Endothelial cell of umbilical vein (primary cell): ENCODE measurements at regions not wholly inside any gene's neighbourhood (a gene's known extent, or its start where the extent isn't known, plus 50 kb on each side); places are given as distances from the start of the nearest gene placed in this dataset.

Experiments used
- BruUV-seq: library from RNA; stranded (reverse); fragments of 400-500 nt; replicated peaks from 2 replicates; lab custom pipeline; 2021; lab: Mats Ljungman, UMichigan
- CTCF ChIA-PET: fragments of 300-600, 350-600 bp; sonication (Branson Sonifier 250); formaldehyde crosslinking; loops from one replicate; lab custom pipeline; 2021; ENCODE audit warnings: antibody characterized with exemption, inconsistent platforms; lab: Charles Lee
- POLR2A ChIA-PET: fragments of 300-600, 350-600 bp; sonication (Branson Sonifier 250); formaldehyde crosslinking; loops from one replicate; lab custom pipeline; 2021; ENCODE audit warnings: antibody characterized with exemption, inconsistent platforms; lab: Charles Lee
- DNase-seq: peaks from one replicate; pipeline ENCODE4 v3.0.0-alpha.2; 2011; ENCODE audit warnings: low read depth, low spot score
- FAIRE-seq: peaks from 2 replicates; lab custom pipeline; 2011; peaks lifted over from hg19 to GRCh38; lab: Jason Lieb, UNC
- H2AFZ ChIP-seq: 2 replicates; pipeline ENCODE4 v1.6.0; 2012; ENCODE audit warnings: low read depth, low read length, control low read depth, inconsistent platforms
- H3K27ac ChIP-seq: 2 replicates; pipeline ENCODE4 v1.5.1; 2011; ENCODE audit warnings: low read depth, mild to moderate bottlenecking, control low read depth, low read length, moderate library complexity; ENCODE audit not compliant: insufficient read depth
- H3K27me3 ChIP-seq, 2 experiments: 2 replicates each; pipeline versions ENCODE4 v1.6.0 to v1.6.1; 2011; ENCODE audit warnings: low read length in 2 of 2, mixed read lengths in 1 of 2; ENCODE audit not compliant: control insufficient read depth in 2 of 2, insufficient read depth in 2 of 2
- H3K36me3 ChIP-seq, 2 experiments: 2 replicates in 1 of 2; 3 replicates in 1 of 2; pipeline ENCODE4 v1.5.1; 2011; ENCODE audit warnings: low read length in 2 of 2, mild to moderate bottlenecking in 1 of 2, moderate library complexity in 1 of 2; ENCODE audit not compliant: control insufficient read depth in 2 of 2, insufficient read depth in 2 of 2; ENCODE audit errors: extremely low read depth in 1 of 2
- H3K4me1 ChIP-seq: 3 replicates; pipeline ENCODE4 v1.5.1; 2011; ENCODE audit warnings: mild to moderate bottlenecking, low read length; ENCODE audit not compliant: control insufficient read depth, insufficient read depth; ENCODE audit errors: extremely low read depth
- H3K4me2 ChIP-seq: 2 replicates; pipeline ENCODE4 v1.6.1; 2011; ENCODE audit warnings: low read length, control low read depth, mixed read lengths; ENCODE audit not compliant: insufficient read depth
- H3K4me3 ChIP-seq, 3 experiments: fragments of 200-600 bp in 1 of 3; sonication (generic), shearing (Covaris generic) in 1 of 3; replicated peaks in 1 of 3; 2 replicates each; pipeline ENCODE4 v1.5.1; 2011 to 2016; ENCODE audit warnings: control low read depth in 3 of 3, low read length in 3 of 3, mild to moderate bottlenecking in 2 of 3, inconsistent platforms in 1 of 3, low read depth in 1 of 3, moderate library complexity in 1 of 3; ENCODE audit not compliant: insufficient read depth in 1 of 3
- H3K79me2 ChIP-seq: 2 replicates; pipeline ENCODE4 v1.6.0; 2012; ENCODE audit warnings: low read length, inconsistent platforms; ENCODE audit not compliant: control insufficient read depth, insufficient read depth
- H3K9ac ChIP-seq: replicated peaks from 2 replicates; pipeline ENCODE3; 2011; ENCODE audit warnings: low read length, control low read depth; ENCODE audit not compliant: insufficient read depth; ENCODE audit errors: extremely low read depth
- H3K9me1 ChIP-seq: replicated peaks from 3 replicates; pipeline ENCODE4 v1.6.0; 2011; ENCODE audit warnings: mild to moderate bottlenecking, low read length; ENCODE audit not compliant: control insufficient read depth, insufficient read depth; ENCODE audit errors: extremely low read depth
- H3K9me3 ChIP-seq: replicated peaks from 2 replicates; pipeline ENCODE4 v1.5.1; 2012; ENCODE audit warnings: low read length, inconsistent platforms; ENCODE audit not compliant: control insufficient read depth, insufficient read depth
- H4K20me1 ChIP-seq: replicated peaks from 2 replicates; pipeline ENCODE3; 2011; ENCODE audit warnings: mild to moderate bottlenecking, low read length; ENCODE audit not compliant: control insufficient read depth, insufficient read depth; ENCODE audit errors: extremely low read depth
- EZH2 ChIP-seq: IDR thresholded peaks from 2 replicates; pipeline ENCODE4 v1.6.1; 2012; ENCODE audit warnings: borderline replicate concordance, low read depth, mild to moderate bottlenecking, moderate library complexity, low read length, inconsistent platforms; ENCODE audit not compliant: severe bottlenecking
- FOS ChIP-seq: IDR thresholded peaks from 2 replicates; pipeline ENCODE4 v1.6.1; 2011; ENCODE audit warnings: mild to moderate bottlenecking, low read length, moderate library complexity, borderline replicate concordance; ENCODE audit not compliant: insufficient read depth
- GATA2 ChIP-seq: IDR thresholded peaks from 2 replicates; pipeline ENCODE4 v1.7.0; 2011; ENCODE audit warnings: low read depth, mild to moderate bottlenecking, moderate library complexity, mixed read lengths, low read length; ENCODE audit not compliant: insufficient read length, insufficient read depth
- JUN ChIP-seq: IDR thresholded peaks from 2 replicates; pipeline ENCODE4 v1.6.1; 2011; ENCODE audit warnings: borderline replicate concordance, low read depth; ENCODE audit not compliant: insufficient read length, insufficient read depth
- MYC ChIP-seq: IDR thresholded peaks from one replicate; pipeline ENCODE4 v1.6.1; 2011; ENCODE audit warnings: mild to moderate bottlenecking, low read depth, low read length
- POLR2A ChIP-seq: IDR thresholded peaks from 2 replicates; pipeline ENCODE4 v1.6.1; 2012; ENCODE audit warnings: low read depth, mild to moderate bottlenecking, control low read depth, low read length
- POLR2AphosphoS5 ChIP-seq: IDR thresholded peaks from 2 replicates; pipeline ENCODE4 v1.6.1; 2012; ENCODE audit warnings: low read depth, mild to moderate bottlenecking, control low read depth, low read length, moderate library complexity; ENCODE audit not compliant: insufficient read depth
- dilution Hi-C: fragments of 300-500 bp; cut with MboI; formaldehyde crosslinking; loops from one replicate; pipeline ENCODE4 v1.15.0; 2019; ENCODE audit warnings: low sequenced_read_pairs; ENCODE audit not compliant: extremely low pct_ligation_motif_present
- intact Hi-C: fragments of 100-400 bp; cut with micrococcal nuclease; formaldehyde crosslinking; loops from one replicate; pipeline ENCODE4 v1.10.0; 2022
- TF ChIP-seq, protein P1 (sequence below), 2 donors: IDR thresholded peaks; 1 replicate in 1 of 2; 2 replicates in 1 of 2; pipeline ENCODE4 v1.5.1; 2011; ENCODE audit warnings: low read length in 2 of 2, mild to moderate bottlenecking in 2 of 2, moderate library complexity in 2 of 2, control low read depth in 1 of 2, inconsistent platforms in 1 of 2, low read depth in 1 of 2; ENCODE audit not compliant: insufficient read depth in 1 of 2; ENCODE audit errors: extremely low read depth in 1 of 2
- TF ChIP-seq, protein P2 (sequence below): IDR thresholded peaks from 2 replicates; pipeline ENCODE4 v1.6.1; 2011; ENCODE audit not compliant: insufficient read depth, insufficient read length

- H3K36me3 ChIP-seq, result no peaks in the 10 kb centered on the region
- DNase-seq, result no peak
- H3K27me3 ChIP-seq, result no peaks in the 10 kb centered on the region
- no peak overlapping the region for H3K9ac ChIP-seq
- TF ChIP-seq, protein P1, sequence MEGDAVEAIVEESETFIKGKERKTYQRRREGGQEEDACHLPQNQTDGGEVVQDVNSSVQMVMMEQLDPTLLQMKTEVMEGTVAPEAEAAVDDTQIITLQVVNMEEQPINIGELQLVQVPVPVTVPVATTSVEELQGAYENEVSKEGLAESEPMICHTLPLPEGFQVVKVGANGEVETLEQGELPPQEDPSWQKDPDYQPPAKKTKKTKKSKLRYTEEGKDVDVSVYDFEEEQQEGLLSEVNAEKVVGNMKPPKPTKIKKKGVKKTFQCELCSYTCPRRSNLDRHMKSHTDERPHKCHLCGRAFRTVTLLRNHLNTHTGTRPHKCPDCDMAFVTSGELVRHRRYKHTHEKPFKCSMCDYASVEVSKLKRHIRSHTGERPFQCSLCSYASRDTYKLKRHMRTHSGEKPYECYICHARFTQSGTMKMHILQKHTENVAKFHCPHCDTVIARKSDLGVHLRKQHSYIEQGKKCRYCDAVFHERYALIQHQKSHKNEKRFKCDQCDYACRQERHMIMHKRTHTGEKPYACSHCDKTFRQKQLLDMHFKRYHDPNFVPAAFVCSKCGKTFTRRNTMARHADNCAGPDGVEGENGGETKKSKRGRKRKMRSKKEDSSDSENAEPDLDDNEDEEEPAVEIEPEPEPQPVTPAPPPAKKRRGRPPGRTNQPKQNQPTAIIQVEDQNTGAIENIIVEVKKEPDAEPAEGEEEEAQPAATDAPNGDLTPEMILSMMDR (IDR thresholded peaks at IDR 0.05; ENCODE audit: extremely low read depth in 1 of 2, insufficient read depth in 1 of 2, low read depth in 1 of 2, low read length in 2 of 2), result no peak
- TF ChIP-seq JUN, result no peak
- TF ChIP-seq MYC, result no peak
- TF ChIP-seq GATA2, result no peak
- no peak for TF ChIP-seq EZH2
- TF ChIP-seq POLR2AphosphoS5, result no peak
- TF ChIP-seq POLR2A, result no peak
- no peak for TF ChIP-seq FOS
- TF ChIP-seq, protein P2, sequence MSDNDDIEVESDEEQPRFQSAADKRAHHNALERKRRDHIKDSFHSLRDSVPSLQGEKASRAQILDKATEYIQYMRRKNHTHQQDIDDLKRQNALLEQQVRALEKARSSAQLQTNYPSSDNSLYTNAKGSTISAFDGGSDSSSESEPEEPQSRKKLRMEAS, result no peak
- H3K4me1 ChIP-seq, result no peaks in the 10 kb centered on the region
- ChIA-PET CTCF (no interaction called here), POLR2A (no interaction called here)
- H3K4me3 ChIP-seq, result no peak overlapping the region
- H4K20me1 ChIP-seq, result no peaks in the 10 kb centered on the region
- no peak overlapping the region for H3K27ac ChIP-seq
- no peaks in the 10 kb centered on the region for H3K9me1 ChIP-seq
- H3K4me2 ChIP-seq, result no peak overlapping the region
- intact Hi-C loops, result no loop called here
- FAIRE-seq, result no peak
- H3K9me3 ChIP-seq, result no peaks in the 10 kb centered on the region
- H2AFZ ChIP-seq, result no peak overlapping the region
- dilution Hi-C loops, result no loop called here
- BruUV-seq, result no TSS peak
- no peaks in the 10 kb centered on the region for H3K79me2 ChIP-seq
These were observed 1447.2 kb downstream of the FSTL5 start for GRCh38 chr4:160716551-160716950.
